ENCODE measurements at regions not wholly inside any gene's neighbourhood (a gene's known extent, or its start where the extent isn't known, plus 50 kb on each side); places are given as distances from the start of the nearest gene placed in this dataset.
A peak's percentile ranks its signal among the peaks of the same experiment; 100 is the strongest.

GRCh38 chr12:115815924-115816323 is 461.6 kb downstream of the MED13L start:
- Histone ChIP-seq H3K36me3 (no peaks in the 10 kb centered on the region), H3K4me1 (no peaks in the 10 kb centered on the region), H3K4me3 (no peak overlapping the region), H3K27ac (no peak overlapping the region), H3K27me3 (peaks cover 0 to 3% (median 0%) of the 10 kb centered on the region in 3 donors), H3K9me3 (no peaks in the 10 kb centered on the region)
- ATAC-seq = no peak
- TF ChIP-seq POLR2A (IDR thresholded peaks at IDR 0.05) (no peak), CTCF (IDR thresholded peaks at IDR 0.05 in 4 of 5, conservative IDR thresholded peaks at IDR 0.05 in 1 of 5) (no peak)
- DNase-seq = no peak
- in situ Hi-C loops (cut with MboI; ENCODE audit: low sequenced_read_pairs in 4 of 4) (no loop called here), intact Hi-C loops (cut with DNase I; ENCODE audit: low total_unique reads) (no loop called here)

GRCh38 chr12:115813256-115813655 is 464.2 kb downstream of the MED13L start:
- Histone ChIP-seq H3K4me3 (no peak overlapping the region), H3K27ac (no peak overlapping the region), H3K27me3 (peaks cover 0 to 3% (median 3%) of the 10 kb centered on the region in 3 donors), H3K4me1 (no peaks in the 10 kb centered on the region), H3K9me3 (no peaks in the 10 kb centered on the region), H3K36me3 (no peaks in the 10 kb centered on the region)
- TF ChIP-seq CTCF (IDR thresholded peaks at IDR 0.05 in 4 of 5, conservative IDR thresholded peaks at IDR 0.05 in 1 of 5) (no peak), POLR2A (IDR thresholded peaks at IDR 0.05) (no peak)
- DNase-seq (no peak), ATAC-seq (no peak)
- intact Hi-C loops (cut with DNase I; ENCODE audit: low total_unique reads) (no loop called here), in situ Hi-C loops (cut with MboI; ENCODE audit: low sequenced_read_pairs in 4 of 4) (no loop called here)

- no peak overlapping the region for H3K4me3 ChIP-seq
- DNase-seq (no peak), ATAC-seq (peak in 1 of 2 donors; percentile 53)
- intact Hi-C loops (cut with DNase I; ENCODE audit: low total_unique reads) (no loop called here), in situ Hi-C loops (cut with MboI; ENCODE audit: low sequenced_read_pairs in 4 of 4) (no loop called here)
- H3K9me3 ChIP-seq = no peaks in the 10 kb centered on the region
- no peak overlapping the region for H3K27ac ChIP-seq
- no peaks in the 10 kb centered on the region for H3K4me1 ChIP-seq
- H3K27me3 ChIP-seq = peaks cover 0 to 6% (median 3%) of the 10 kb centered on the region in 3 donors
- no peaks in the 10 kb centered on the region for H3K36me3 ChIP-seq
- no peak for TF ChIP-seq POLR2A (IDR thresholded peaks at IDR 0.05)
- TF ChIP-seq CTCF (IDR thresholded peaks at IDR 0.05 in 4 of 5, conservative IDR thresholded peaks at IDR 0.05 in 1 of 5) = no peak
These were observed 465.6 kb downstream of the MED13L start for GRCh38 chr12:115811929-115812328.

GRCh38 chr12:115811045-115811444 is 466.4 kb downstream of the MED13L start:
- ATAC-seq (no peak), DNase-seq (no peak)
- H3K4me3 ChIP-seq = no peak overlapping the region
- H3K27me3 ChIP-seq = peaks cover 0 to 6% (median 3%) of the 10 kb centered on the region in 3 donors
- H3K4me1 ChIP-seq = no peaks in the 10 kb centered on the region
- no peaks in the 10 kb centered on the region for H3K36me3 ChIP-seq
- in situ Hi-C loops (cut with MboI; ENCODE audit: low sequenced_read_pairs in 4 of 4) = no loop called here
- intact Hi-C loops (cut with DNase I; ENCODE audit: low total_unique reads) = no loop called here
- no peak overlapping the region for H3K27ac ChIP-seq
- TF ChIP-seq POLR2A (IDR thresholded peaks at IDR 0.05) (no peak), CTCF (IDR thresholded peaks at IDR 0.05 in 4 of 5, conservative IDR thresholded peaks at IDR 0.05 in 1 of 5) (no peak)
- no peaks in the 10 kb centered on the region for H3K9me3 ChIP-seq

All from gastrocnemius medialis (tissue), 4 donors.